DND-41 (cell line): ENCODE measurements at regions not wholly inside any gene's neighbourhood (a gene's known extent, or its start where the extent isn't known, plus 50 kb on each side); places are given as distances from the start of the nearest gene placed in this dataset.
A peak's percentile ranks its signal among the peaks of the same experiment; 100 is the strongest.

Source experiments
- ATAC-seq: fragments of 200-7000 bp; cut with Tn5 transposase; 3 replicates; pipeline ENCODE4 v1.9.1; 2021; ENCODE audit warnings: low read depth; ENCODE audit not compliant: insufficient read depth
- DNase-seq: peaks from one replicate; pipeline ENCODE4 v3.0.0-alpha.2; 2020
- H2AFZ ChIP-seq: 2 replicates; pipeline ENCODE4 v1.6.0; 2012; ENCODE audit warnings: low read depth, low read length
- H3K27ac ChIP-seq: 2 replicates; pipeline ENCODE4 v1.5.1; 2012; ENCODE audit warnings: low read length, inconsistent platforms
- H3K27me3 ChIP-seq: fragments of 200-600 bp; sonication (generic); 2 replicates; pipeline ENCODE4 v1.6.0; 2012; ENCODE audit warnings: low read length, mild to moderate bottlenecking, inconsistent platforms; ENCODE audit not compliant: insufficient read depth, poor library complexity
- H3K36me3 ChIP-seq: 2 replicates; pipeline ENCODE4 v1.5.1; 2012; ENCODE audit warnings: low read length, inconsistent platforms; ENCODE audit not compliant: insufficient read depth
- H3K4me1 ChIP-seq: 2 replicates; pipeline ENCODE4 v1.5.1; 2012; ENCODE audit warnings: mild to moderate bottlenecking, low read length; ENCODE audit not compliant: insufficient read depth
- H3K4me2 ChIP-seq: 2 replicates; pipeline ENCODE4 v1.6.0; 2012; ENCODE audit warnings: mild to moderate bottlenecking, moderate library complexity, low read length, inconsistent platforms; ENCODE audit not compliant: insufficient read depth
- H3K4me3 ChIP-seq, 2 experiments: fragments of 200-600 bp in 1 of 2; shearing (Covaris generic) in 1 of 2; 2 replicates each; pipeline ENCODE4 v1.5.1; 2012 to 2016; ENCODE audit warnings: inconsistent platforms in 2 of 2, low read length in 2 of 2, mild to moderate bottlenecking in 2 of 2, low read depth in 1 of 2, moderate library complexity in 1 of 2
- H3K79me2 ChIP-seq: 2 replicates; pipeline ENCODE4 v1.6.0; 2012; ENCODE audit warnings: low read length, inconsistent platforms; ENCODE audit not compliant: insufficient read depth
- H3K9ac ChIP-seq: 2 replicates; pipeline ENCODE4 v1.6.0; 2012; ENCODE audit warnings: low read depth, mild to moderate bottlenecking, inconsistent platforms, low read length, moderate library complexity
- H3K9me3 ChIP-seq: 2 replicates; pipeline ENCODE4 v1.5.1; 2012; ENCODE audit warnings: low read length, moderate library complexity, mild to moderate bottlenecking, inconsistent platforms; ENCODE audit not compliant: insufficient read depth, severe bottlenecking
- H4K20me1 ChIP-seq: 2 replicates; pipeline ENCODE4 v1.6.0; 2012; ENCODE audit warnings: low read length; ENCODE audit not compliant: insufficient read depth
- EZH2 ChIP-seq: IDR thresholded peaks from 3 replicates; pipeline ENCODE4 v1.6.1; 2012; ENCODE audit warnings: borderline replicate concordance, low read depth, mild to moderate bottlenecking, moderate library complexity, low read length, inconsistent platforms; ENCODE audit not compliant: severe bottlenecking
- TF ChIP-seq, protein P1 (sequence below): IDR thresholded peaks from 2 replicates; pipeline ENCODE4 v1.5.1; 2012; ENCODE audit warnings: borderline replicate concordance, low read length, moderate library complexity, mild to moderate bottlenecking; ENCODE audit not compliant: poor library complexity, severe bottlenecking; ENCODE audit errors: extremely low read depth

DNA sequence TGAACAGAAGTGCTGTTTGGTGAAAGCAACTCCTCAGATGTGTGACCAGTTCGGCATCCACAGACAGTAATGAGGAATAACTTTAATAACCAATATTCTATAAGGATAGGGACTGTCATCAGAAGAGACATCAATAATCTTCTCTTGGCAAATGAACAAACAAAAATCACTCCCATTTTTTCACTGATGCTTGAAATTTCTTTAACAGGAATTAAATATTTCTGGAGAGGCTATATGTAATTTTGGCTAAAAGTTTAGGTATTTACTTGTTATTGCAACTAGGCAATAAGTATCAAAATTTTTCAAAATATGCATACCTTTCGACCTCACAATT, 121.6 kb upstream of the EEA1 start:
- Histone ChIP-seq H3K27ac (no peak overlapping the region), H3K4me2 (no peak overlapping the region), H3K27me3 (no peaks in the 10 kb centered on the region), H3K79me2 (no peaks in the 10 kb centered on the region), H3K9me3 (no peaks in the 10 kb centered on the region), H3K36me3 (no peaks in the 10 kb centered on the region), H3K4me1 (no peaks in the 10 kb centered on the region), H3K4me3 (no peak overlapping the region), H3K9ac (no peak overlapping the region), H4K20me1 (no peaks in the 10 kb centered on the region), H2AFZ (no peak overlapping the region)
- TF ChIP-seq, protein P1, sequence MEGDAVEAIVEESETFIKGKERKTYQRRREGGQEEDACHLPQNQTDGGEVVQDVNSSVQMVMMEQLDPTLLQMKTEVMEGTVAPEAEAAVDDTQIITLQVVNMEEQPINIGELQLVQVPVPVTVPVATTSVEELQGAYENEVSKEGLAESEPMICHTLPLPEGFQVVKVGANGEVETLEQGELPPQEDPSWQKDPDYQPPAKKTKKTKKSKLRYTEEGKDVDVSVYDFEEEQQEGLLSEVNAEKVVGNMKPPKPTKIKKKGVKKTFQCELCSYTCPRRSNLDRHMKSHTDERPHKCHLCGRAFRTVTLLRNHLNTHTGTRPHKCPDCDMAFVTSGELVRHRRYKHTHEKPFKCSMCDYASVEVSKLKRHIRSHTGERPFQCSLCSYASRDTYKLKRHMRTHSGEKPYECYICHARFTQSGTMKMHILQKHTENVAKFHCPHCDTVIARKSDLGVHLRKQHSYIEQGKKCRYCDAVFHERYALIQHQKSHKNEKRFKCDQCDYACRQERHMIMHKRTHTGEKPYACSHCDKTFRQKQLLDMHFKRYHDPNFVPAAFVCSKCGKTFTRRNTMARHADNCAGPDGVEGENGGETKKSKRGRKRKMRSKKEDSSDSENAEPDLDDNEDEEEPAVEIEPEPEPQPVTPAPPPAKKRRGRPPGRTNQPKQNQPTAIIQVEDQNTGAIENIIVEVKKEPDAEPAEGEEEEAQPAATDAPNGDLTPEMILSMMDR: no peak
- no peak for TF ChIP-seq EZH2
- no peak for DNase-seq
- ATAC-seq: no peak

DNA sequence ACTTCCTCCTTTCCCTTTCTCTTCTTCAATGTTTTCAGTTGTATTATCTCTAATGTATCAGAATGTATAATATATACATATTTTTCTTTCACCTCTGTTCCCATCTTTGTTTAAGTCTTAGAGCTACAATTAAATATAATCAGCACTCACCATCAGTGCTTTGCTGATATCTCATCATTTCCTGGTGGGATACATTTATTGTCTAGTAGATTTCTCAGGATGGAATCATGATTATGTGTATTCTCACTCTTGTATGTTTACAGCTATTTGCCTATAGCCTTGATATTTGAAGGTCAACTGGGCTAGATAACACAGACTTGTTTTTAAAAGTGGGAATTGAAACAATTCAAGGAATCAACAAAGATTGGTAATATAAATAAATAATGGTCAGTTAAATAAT, 124.9 kb upstream of the EEA1 start:
- no peaks in the 10 kb centered on the region for H3K4me1 ChIP-seq
- H3K27ac ChIP-seq: no peak overlapping the region
- no peaks in the 10 kb centered on the region for H3K36me3 ChIP-seq
- no peak overlapping the region for H3K4me3 ChIP-seq
- no peaks in the 10 kb centered on the region for H4K20me1 ChIP-seq
- H3K9me3 ChIP-seq: no peaks in the 10 kb centered on the region
- H3K79me2 ChIP-seq: no peaks in the 10 kb centered on the region
- no peaks in the 10 kb centered on the region for H3K27me3 ChIP-seq
- no peak overlapping the region for H3K4me2 ChIP-seq
- no peak overlapping the region for H2AFZ ChIP-seq
- TF ChIP-seq, protein P1: no peak
- TF ChIP-seq EZH2: no peak
- DNase-seq (no peak), ATAC-seq (no peak)
- no peak overlapping the region for H3K9ac ChIP-seq

DNA sequence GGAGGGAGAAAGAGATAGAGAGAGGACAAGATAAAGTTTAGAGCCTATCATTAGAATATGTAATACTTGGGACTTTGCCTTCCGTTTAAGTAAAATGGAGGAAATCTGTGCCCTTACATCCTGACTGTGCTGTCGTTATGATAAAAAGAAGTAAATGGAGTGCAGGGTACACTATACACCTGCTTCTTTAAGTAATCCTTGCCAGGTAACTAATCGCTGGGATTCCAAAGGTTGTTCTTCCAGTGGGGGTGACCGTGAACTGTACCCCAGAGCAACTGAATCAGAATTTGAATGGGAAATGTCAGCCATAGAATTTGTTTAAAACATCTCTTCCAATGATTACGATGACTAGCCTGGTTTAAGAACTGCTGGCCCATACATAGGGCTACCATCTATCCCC, 126.1 kb upstream of the EEA1 start:
- H3K4me3 ChIP-seq: no peak overlapping the region
- no peak for DNase-seq
- no peaks in the 10 kb centered on the region for H3K36me3 ChIP-seq
- TF ChIP-seq EZH2: no peak
- TF ChIP-seq, protein P1: no peak
- no peak overlapping the region for H3K9ac ChIP-seq
- H2AFZ ChIP-seq: 0 out of 2 replicates have a peak overlapping the region, but pooled peaks have one; percentile 23
- no peaks in the 10 kb centered on the region for H3K27me3 ChIP-seq
- H3K4me1 ChIP-seq: no peaks in the 10 kb centered on the region
- H4K20me1 ChIP-seq: no peaks in the 10 kb centered on the region
- H3K4me2 ChIP-seq: no peak overlapping the region
- ATAC-seq: no peak
- no peaks in the 10 kb centered on the region for H3K9me3 ChIP-seq
- H3K79me2 ChIP-seq: no peaks in the 10 kb centered on the region
- no peak overlapping the region for H3K27ac ChIP-seq

DNA sequence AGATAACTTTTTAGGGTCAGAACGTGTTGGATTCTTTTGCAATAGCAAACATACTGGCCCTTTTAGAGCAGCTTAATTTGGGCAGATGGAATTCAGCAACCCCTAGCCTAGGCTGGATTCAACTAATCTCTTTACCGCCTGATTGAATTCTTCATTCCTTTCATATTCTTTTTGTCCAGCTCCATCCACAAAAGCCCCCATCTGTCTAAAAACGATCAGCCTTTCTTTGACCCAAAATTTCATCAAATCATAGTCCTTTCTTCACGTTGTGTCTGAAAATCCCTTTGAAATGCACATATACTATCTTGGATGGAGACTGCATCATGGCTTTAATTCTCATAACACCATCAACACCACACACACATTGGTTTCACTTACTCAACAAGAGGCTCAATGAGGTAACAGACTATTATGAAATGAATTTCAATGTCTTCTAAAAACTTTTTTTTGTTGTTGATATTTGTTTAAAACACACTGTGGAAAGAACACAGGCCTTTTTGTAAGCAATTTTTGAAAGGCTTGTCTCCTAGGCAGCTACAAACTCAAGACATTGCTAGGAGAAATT, 128.0 kb upstream of the EEA1 start:
- H3K9me3 ChIP-seq: no peaks in the 10 kb centered on the region
- TF ChIP-seq, protein P1: no peak
- TF ChIP-seq EZH2: no peak
- H4K20me1 ChIP-seq: no peaks in the 10 kb centered on the region
- no peak overlapping the region for H3K4me3 ChIP-seq
- no peak overlapping the region for H3K4me2 ChIP-seq
- no peaks in the 10 kb centered on the region for H3K27me3 ChIP-seq
- DNase-seq (no peak), ATAC-seq (no peak)
- no peaks in the 10 kb centered on the region for H3K4me1 ChIP-seq
- no peaks in the 10 kb centered on the region for H3K79me2 ChIP-seq
- H3K36me3 ChIP-seq: no peaks in the 10 kb centered on the region
- no peak overlapping the region for H3K9ac ChIP-seq
- H3K27ac ChIP-seq: no peak overlapping the region
- H2AFZ ChIP-seq: no peak overlapping the region
